ENCODE measurements at regions not wholly inside any gene's neighbourhood (a gene's known extent, or its start where the extent isn't known, plus 50 kb on each side); places are given as distances from the start of the nearest gene placed in this dataset.

DNA sequence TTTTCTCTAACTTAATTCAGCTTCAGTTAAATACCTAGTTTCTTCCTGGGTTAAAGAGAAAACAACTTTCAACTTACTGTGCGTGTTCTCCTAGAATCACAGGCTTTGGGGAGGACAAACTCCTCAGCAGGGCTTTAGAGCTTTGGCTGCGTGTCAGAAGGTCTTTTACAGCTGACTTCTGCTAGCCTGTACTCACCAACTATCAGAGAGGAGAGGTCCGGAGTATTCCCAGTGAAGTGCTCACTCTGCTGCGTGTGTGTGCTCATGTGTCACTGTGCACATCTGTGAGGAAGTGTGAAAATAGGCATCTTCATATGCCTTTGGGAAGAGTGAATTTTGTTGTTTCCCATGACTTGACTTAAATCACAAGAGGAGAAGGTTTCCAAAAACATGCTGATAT is 423.2 kb upstream of the SGCD start:
- POLR2A ChIA-PET, result no interaction called here
- Histone ChIP-seq H3K4me2 (ENCODE audit: low read length) (no peak overlapping the region), H2AFZ (ENCODE audit: low read length) (no peak overlapping the region), H4K20me1 (ENCODE audit: insufficient read depth, low read length) (no peaks in the 10 kb centered on the region), H3K4me3 (ENCODE audit: low read depth, low read length, poor library complexity, severe bottlenecking) (no peak overlapping the region), H3K79me2 (ENCODE audit: insufficient read depth, low read depth, low read length) (no peaks in the 10 kb centered on the region), H3K9me2 (ENCODE audit: insufficient read depth, low read length) (no peaks in the 10 kb centered on the region), H3K36me3 (ENCODE audit: insufficient read depth, low read length) (no peaks in the 10 kb centered on the region), H3K27ac (ENCODE audit: low read depth, low read length, poor library complexity, severe bottlenecking) (no peak overlapping the region), H3K4me1 (ENCODE audit: insufficient read depth, low read length, poor library complexity, severe bottlenecking) (no peaks in the 10 kb centered on the region), H3K9me3 (ENCODE audit: low read length) (no peaks in the 10 kb centered on the region)
- DNase-seq (ENCODE audit: low spot score), result no peak
- intact Hi-C loops (cut with micrococcal nuclease; ENCODE audit: unreplicated experiment), result no loop called here
- BruUV-seq (replicated peaks), result no TSS peak
- no peak for TF ChIP-seq EZH2phosphoT487 (IDR thresholded peaks at IDR 0.05; ENCODE audit: borderline replicate concordance, low read depth, low read length)
- TF ChIP-seq, protein P1, sequence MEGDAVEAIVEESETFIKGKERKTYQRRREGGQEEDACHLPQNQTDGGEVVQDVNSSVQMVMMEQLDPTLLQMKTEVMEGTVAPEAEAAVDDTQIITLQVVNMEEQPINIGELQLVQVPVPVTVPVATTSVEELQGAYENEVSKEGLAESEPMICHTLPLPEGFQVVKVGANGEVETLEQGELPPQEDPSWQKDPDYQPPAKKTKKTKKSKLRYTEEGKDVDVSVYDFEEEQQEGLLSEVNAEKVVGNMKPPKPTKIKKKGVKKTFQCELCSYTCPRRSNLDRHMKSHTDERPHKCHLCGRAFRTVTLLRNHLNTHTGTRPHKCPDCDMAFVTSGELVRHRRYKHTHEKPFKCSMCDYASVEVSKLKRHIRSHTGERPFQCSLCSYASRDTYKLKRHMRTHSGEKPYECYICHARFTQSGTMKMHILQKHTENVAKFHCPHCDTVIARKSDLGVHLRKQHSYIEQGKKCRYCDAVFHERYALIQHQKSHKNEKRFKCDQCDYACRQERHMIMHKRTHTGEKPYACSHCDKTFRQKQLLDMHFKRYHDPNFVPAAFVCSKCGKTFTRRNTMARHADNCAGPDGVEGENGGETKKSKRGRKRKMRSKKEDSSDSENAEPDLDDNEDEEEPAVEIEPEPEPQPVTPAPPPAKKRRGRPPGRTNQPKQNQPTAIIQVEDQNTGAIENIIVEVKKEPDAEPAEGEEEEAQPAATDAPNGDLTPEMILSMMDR (conservative IDR thresholded peaks at IDR 0.05; ENCODE audit: low read length), result no peak
- CTCF ChIA-PET (ENCODE audit: unreplicated experiment), result no interaction called here

DNA sequence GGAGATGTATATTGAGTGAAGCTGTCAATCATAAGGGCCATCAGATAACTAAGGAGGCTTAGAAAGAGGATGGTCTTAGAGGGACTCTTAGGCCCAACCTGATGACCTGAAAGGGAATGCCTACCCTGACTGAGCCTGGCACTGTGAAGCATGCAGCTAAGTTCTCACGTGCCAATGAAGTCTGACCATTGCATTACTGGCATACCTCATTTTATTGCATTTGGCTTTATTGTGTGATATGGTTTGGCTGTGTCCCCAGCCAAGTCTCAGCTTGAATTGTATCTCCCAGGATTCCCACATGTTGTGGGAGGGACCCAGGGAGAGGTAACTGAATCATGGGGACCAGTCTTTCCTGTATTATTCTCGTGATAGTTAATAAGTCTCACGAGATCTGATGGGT is 421.6 kb upstream of the SGCD start:
- H4K20me1 ChIP-seq (ENCODE audit: insufficient read depth, low read length), result no peaks in the 10 kb centered on the region
- no TSS peak for BruUV-seq (replicated peaks)
- intact Hi-C loops (cut with micrococcal nuclease; ENCODE audit: unreplicated experiment), result no loop called here
- DNase-seq (ENCODE audit: low spot score), result no peak
- no peak overlapping the region for H3K4me3 ChIP-seq (ENCODE audit: low read depth, low read length, poor library complexity, severe bottlenecking)
- no peak overlapping the region for H3K27ac ChIP-seq (ENCODE audit: low read depth, low read length, poor library complexity, severe bottlenecking)
- ChIA-PET POLR2A (no interaction called here), CTCF (ENCODE audit: unreplicated experiment) (no interaction called here)
- no peak overlapping the region for H3K4me2 ChIP-seq (ENCODE audit: low read length)
- no peaks in the 10 kb centered on the region for H3K9me3 ChIP-seq (ENCODE audit: low read length)
- H3K79me2 ChIP-seq (ENCODE audit: insufficient read depth, low read depth, low read length), result no peaks in the 10 kb centered on the region
- no peak for TF ChIP-seq EZH2phosphoT487 (IDR thresholded peaks at IDR 0.05; ENCODE audit: borderline replicate concordance, low read depth, low read length)
- TF ChIP-seq, protein P1 (conservative IDR thresholded peaks at IDR 0.05; ENCODE audit: low read length), result no peak
- H3K9me2 ChIP-seq (ENCODE audit: insufficient read depth, low read length), result no peaks in the 10 kb centered on the region
- no peak overlapping the region for H2AFZ ChIP-seq (ENCODE audit: low read length)
- no peaks in the 10 kb centered on the region for H3K4me1 ChIP-seq (ENCODE audit: insufficient read depth, low read length, poor library complexity, severe bottlenecking)
- no peaks in the 10 kb centered on the region for H3K36me3 ChIP-seq (ENCODE audit: insufficient read depth, low read length)

DNA sequence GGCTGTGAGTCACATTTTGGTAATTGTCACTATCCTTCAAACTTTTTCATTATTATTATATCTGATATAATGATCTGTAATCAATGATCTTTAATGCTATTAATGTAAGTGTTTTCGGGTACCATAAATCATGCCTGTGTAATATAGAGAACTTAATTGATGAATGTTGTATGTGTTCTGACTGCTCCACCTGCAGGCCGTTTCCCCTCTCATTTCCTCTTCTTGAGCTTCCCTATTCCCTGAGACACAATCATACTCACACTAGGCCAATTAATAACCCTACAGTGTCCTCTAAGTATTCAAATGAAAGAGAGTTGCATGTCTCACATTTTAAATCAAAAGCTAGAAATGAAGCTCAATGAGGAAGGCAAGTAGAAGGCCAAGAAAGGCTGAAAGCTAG is 420.9 kb upstream of the SGCD start:
- Histone ChIP-seq H3K4me2 (ENCODE audit: low read length) (no peak overlapping the region), H3K9me2 (ENCODE audit: insufficient read depth, low read length) (no peaks in the 10 kb centered on the region), H3K9me3 (ENCODE audit: low read length) (no peaks in the 10 kb centered on the region), H3K4me3 (ENCODE audit: low read depth, low read length, poor library complexity, severe bottlenecking) (no peak overlapping the region), H4K20me1 (ENCODE audit: insufficient read depth, low read length) (no peaks in the 10 kb centered on the region), H3K4me1 (ENCODE audit: insufficient read depth, low read length, poor library complexity, severe bottlenecking) (no peaks in the 10 kb centered on the region), H3K36me3 (ENCODE audit: insufficient read depth, low read length) (no peaks in the 10 kb centered on the region), H2AFZ (ENCODE audit: low read length) (no peak overlapping the region), H3K79me2 (ENCODE audit: insufficient read depth, low read depth, low read length) (no peaks in the 10 kb centered on the region), H3K27ac (ENCODE audit: low read depth, low read length, poor library complexity, severe bottlenecking) (no peak overlapping the region)
- peak; percentile 1 for DNase-seq (ENCODE audit: low spot score)
- intact Hi-C loops (cut with micrococcal nuclease; ENCODE audit: unreplicated experiment), result no loop called here
- no TSS peak for BruUV-seq (replicated peaks)
- CTCF ChIA-PET (ENCODE audit: unreplicated experiment), result no interaction called here
- TF ChIP-seq, protein P1 (conservative IDR thresholded peaks at IDR 0.05; ENCODE audit: low read length), result no peak; the same call in 1 of the 2 replicates
- no peak for TF ChIP-seq EZH2phosphoT487 (IDR thresholded peaks at IDR 0.05; ENCODE audit: borderline replicate concordance, low read depth, low read length)
- POLR2A ChIA-PET, result interaction anchor here (0.6 kb wide), 2 partner anchors 68 to 1566 kb away, joined by 3 read pairs; no protein-coding TSS in a partner anchor
